Epithelial cell of proximal tubule (primary cell): ENCODE measurements at regions not wholly inside any gene's neighbourhood (a gene's known extent, or its start where the extent isn't known, plus 50 kb on each side); places are given as distances from the start of the nearest gene placed in this dataset.

ENCODE experiments used
- DNase-seq: peaks from one replicate; pipeline ENCODE4 v3.0.0-alpha.2; 2011; ENCODE audit warnings: low read depth
- H3K4me3 ChIP-seq: 2 replicates; pipeline ENCODE4 v1.5.1; 2011; ENCODE audit warnings: low read depth, mild to moderate bottlenecking, low read length
- TF ChIP-seq, protein P1 (sequence below): conservative IDR thresholded peaks from 2 replicates; pipeline ENCODE4 v1.5.1; 2012; ENCODE audit warnings: low read depth, mild to moderate bottlenecking, low read length

DNA sequence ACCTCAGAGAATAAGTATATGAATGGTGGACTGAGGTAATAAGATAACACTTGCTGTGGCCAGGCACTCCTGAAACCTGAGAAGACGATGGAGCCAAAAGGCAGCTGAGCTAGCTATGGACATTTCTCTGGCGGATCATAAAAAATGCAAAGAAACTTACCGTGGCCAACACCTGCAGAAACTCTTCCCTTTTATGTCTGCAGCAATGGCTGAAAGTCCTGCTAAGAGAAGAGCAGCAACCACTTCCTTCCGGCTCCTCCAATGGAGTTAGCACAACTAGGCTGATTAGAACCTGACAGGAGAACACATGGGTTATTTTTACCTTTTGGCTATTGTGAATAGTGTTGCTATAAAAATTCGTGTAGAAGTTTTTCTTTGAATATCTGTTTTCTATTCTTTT, 76.0 kb upstream of the MAGEB16 start:
- no peak overlapping the region for H3K4me3 ChIP-seq
- TF ChIP-seq, protein P1, sequence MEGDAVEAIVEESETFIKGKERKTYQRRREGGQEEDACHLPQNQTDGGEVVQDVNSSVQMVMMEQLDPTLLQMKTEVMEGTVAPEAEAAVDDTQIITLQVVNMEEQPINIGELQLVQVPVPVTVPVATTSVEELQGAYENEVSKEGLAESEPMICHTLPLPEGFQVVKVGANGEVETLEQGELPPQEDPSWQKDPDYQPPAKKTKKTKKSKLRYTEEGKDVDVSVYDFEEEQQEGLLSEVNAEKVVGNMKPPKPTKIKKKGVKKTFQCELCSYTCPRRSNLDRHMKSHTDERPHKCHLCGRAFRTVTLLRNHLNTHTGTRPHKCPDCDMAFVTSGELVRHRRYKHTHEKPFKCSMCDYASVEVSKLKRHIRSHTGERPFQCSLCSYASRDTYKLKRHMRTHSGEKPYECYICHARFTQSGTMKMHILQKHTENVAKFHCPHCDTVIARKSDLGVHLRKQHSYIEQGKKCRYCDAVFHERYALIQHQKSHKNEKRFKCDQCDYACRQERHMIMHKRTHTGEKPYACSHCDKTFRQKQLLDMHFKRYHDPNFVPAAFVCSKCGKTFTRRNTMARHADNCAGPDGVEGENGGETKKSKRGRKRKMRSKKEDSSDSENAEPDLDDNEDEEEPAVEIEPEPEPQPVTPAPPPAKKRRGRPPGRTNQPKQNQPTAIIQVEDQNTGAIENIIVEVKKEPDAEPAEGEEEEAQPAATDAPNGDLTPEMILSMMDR = no peak
- DNase-seq = no peak

DNA sequence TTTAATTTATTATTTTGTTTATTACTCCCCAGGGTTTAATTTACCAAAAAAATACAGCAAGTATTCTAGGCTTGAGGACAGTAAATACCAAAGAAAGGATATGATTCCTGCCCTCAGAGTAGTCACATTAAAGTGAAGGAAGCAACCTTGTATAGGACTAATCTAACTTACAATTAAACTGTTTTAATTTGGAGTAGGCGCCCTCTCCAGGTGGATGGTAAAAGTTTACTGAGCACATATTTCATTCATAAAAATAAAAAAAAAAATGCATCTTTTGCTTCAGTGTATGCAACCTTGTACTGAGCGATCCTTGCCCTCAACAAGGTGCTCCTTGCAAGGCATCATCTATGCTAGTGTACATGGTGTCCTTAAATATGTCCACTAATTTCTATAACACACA, 72.0 kb upstream of the MAGEB16 start:
- TF ChIP-seq, protein P1 = peak; percentile 45
- no peak for DNase-seq
- no peak overlapping the region for H3K4me3 ChIP-seq

DNA sequence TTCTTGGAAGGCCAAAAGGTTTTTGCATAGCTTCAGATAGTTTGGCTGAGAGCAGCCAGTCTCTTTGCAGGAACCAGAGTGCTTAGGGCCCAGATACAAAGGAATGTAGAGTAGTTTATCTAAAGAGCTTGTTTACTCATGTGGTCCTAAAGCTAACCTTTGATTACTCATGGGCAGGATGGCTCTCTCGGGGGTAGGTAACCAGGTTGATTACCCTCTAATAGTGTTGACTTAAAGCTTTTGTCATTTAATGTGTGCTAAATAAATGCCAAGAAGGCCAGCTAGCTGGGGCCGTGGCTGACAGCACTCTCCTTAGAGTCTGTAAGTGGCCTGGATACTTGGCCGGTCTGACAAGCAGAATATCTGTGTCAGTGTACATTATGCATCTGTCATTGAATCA, 69.7 kb upstream of the MAGEB16 start:
- no peak for DNase-seq
- TF ChIP-seq, protein P1 = no peak

DNA sequence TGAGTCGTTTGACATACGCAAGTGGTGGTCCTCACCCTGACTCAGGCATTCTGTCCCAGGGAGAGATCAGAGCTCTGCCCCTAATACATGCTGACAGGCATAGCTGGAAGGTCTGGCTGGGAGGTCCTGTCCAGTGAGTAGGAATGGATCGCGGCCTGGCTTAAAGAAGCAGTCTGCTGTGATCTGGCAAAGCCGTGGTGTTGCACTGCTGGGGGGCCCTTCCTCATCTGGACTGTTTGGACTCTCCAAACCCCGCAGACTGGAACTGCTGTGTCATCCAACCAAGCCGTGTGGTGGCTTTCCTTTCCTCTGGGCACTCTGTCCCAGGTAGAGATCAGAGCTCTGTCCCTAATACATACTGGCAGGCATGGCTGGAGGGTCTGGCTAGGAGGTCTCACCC, 64.3 kb upstream of the MAGEB16 start:
- no peak overlapping the region for H3K4me3 ChIP-seq
- TF ChIP-seq, protein P1 = no peak
- DNase-seq = no peak

More for the DNA sequence above, 69.7 kb upstream of the MAGEB16 start:
- H3K4me3 ChIP-seq = no peak overlapping the region

DNA sequence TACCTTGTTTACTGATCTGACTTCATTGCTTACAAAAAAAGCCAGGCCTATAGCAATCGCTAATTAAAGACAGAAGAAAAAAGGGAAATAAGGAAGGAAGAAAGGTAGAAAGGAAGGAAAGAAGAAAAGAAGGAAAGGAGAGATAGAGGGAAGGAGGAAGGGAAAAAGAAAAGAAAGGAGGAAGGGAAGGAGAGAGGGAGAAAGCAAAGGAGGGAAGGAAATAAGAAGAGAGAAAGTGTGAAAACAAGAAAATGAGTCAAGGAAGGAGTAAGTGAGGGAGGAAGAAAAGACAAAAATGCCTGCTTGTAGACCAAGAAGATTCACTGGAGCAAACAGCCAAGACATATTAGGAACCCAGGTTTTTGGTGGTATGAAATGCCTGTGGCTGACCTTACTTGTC, 57.0 kb upstream of the MAGEB16 start:
- no peak for DNase-seq
- H3K4me3 ChIP-seq = no peak overlapping the region
- TF ChIP-seq, protein P1 = no peak

DNA sequence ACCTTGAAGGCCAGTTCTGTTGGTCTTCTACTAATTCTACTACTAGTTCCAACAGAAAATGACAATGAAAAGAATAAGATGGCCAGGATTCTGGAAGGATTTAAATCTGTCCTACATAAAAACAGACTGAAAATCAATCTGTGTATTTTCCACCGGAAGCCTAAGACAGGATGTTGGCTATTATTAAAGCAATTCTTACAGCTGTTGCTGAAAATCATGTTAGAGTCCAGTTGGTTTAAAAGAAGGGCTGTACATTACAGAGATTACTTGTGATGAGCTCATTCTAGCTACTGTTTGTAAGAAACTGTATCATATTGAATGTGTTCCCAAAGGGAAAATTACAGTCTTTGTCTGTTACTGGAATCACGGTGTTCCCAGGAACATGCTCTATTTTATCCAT, 54.8 kb upstream of the MAGEB16 start:
- no peak overlapping the region for H3K4me3 ChIP-seq
- DNase-seq = no peak
- TF ChIP-seq, protein P1 = no peak
